AG09319 (cell line): ENCODE measurements at regions not wholly inside any gene's neighbourhood (a gene's known extent, or its start where the extent isn't known, plus 50 kb on each side); places are given as distances from the start of the nearest gene placed in this dataset.

Experiments
- DNase-seq: peaks from one replicate; pipeline ENCODE4 v3.0.0-alpha.2; 2010; ENCODE audit warnings: low read depth; ENCODE audit errors: extremely low read depth
- TF ChIP-seq, protein P1 (sequence below): IDR thresholded peaks from 2 replicates; pipeline ENCODE4 v1.5.1; 2011; ENCODE audit warnings: low read depth, mild to moderate bottlenecking, inconsistent platforms, low read length, moderate library complexity

- DNase-seq: no peak
- TF ChIP-seq, protein P1, sequence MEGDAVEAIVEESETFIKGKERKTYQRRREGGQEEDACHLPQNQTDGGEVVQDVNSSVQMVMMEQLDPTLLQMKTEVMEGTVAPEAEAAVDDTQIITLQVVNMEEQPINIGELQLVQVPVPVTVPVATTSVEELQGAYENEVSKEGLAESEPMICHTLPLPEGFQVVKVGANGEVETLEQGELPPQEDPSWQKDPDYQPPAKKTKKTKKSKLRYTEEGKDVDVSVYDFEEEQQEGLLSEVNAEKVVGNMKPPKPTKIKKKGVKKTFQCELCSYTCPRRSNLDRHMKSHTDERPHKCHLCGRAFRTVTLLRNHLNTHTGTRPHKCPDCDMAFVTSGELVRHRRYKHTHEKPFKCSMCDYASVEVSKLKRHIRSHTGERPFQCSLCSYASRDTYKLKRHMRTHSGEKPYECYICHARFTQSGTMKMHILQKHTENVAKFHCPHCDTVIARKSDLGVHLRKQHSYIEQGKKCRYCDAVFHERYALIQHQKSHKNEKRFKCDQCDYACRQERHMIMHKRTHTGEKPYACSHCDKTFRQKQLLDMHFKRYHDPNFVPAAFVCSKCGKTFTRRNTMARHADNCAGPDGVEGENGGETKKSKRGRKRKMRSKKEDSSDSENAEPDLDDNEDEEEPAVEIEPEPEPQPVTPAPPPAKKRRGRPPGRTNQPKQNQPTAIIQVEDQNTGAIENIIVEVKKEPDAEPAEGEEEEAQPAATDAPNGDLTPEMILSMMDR: peak; percentile 84
Measured at GRCh38 chr2:121076885-121077549, 208.0 kb downstream of the TFCP2L1 start.

- TF ChIP-seq, protein P1: no peak
- DNase-seq: no peak
Measured at GRCh38 chr2:121078899-121079298, 206.1 kb downstream of the TFCP2L1 start.

GRCh38 chr2:121080013-121080772, 204.8 kb downstream of the TFCP2L1 start:
- peak; percentile 4 for DNase-seq

GRCh38 chr2:121081701-121082100, 203.3 kb downstream of the TFCP2L1 start:
- DNase-seq: no peak
- TF ChIP-seq, protein P1: no peak

More at GRCh38 chr2:121080013-121080772, 204.8 kb downstream of the TFCP2L1 start:
- TF ChIP-seq, protein P1: peak; percentile 82

GRCh38 chr2:121082191-121082590, 202.8 kb downstream of the TFCP2L1 start:
- no peak for DNase-seq
- TF ChIP-seq, protein P1: no peak

GRCh38 chr2:121084130-121084680, 200.8 kb downstream of the TFCP2L1 start:
- TF ChIP-seq, protein P1: no peak
- no peak for DNase-seq

DNA sequence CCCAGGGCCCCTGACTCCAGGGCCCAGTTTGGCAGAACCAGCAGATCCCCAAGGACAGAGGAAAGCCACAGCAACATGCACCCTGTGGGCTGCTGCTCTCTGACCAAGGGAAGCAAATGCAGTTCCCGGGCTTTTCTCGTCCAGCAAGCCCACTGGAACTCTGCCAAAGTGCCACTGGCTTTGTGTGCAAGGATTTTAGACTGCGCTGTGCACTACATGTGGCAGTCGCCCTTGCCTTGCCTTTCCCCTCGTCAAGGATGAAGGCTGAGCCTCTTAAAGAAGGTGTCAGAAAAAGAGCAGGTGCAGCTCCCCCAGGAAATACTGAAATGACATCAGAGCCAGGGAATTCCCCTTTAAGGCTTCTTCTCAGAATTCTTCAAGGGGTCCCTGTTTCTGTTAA, 199.2 kb downstream of the TFCP2L1 start:
- TF ChIP-seq, protein P1: no peak
- DNase-seq: no peak
